DOHH2 (cell line): ENCODE measurements at regions not wholly inside any gene's neighbourhood (a gene's known extent, or its start where the extent isn't known, plus 50 kb on each side); places are given as distances from the start of the nearest gene placed in this dataset.

Experiments
- H3F3A ChIP-seq: fragments of 200-600 bp; sonication (generic), shearing (Covaris generic); 2 replicates; pipeline ENCODE4 v1.6.0; 2016; ENCODE audit warnings: antibody characterized with exemption, mild to moderate bottlenecking; ENCODE audit not compliant: control insufficient read depth, insufficient read depth
- H3K27ac ChIP-seq: fragments of 200-600 bp; sonication (generic); 2 replicates; pipeline ENCODE4 v1.5.1; 2014; ENCODE audit warnings: low read depth, mild to moderate bottlenecking, low read length, moderate library complexity
- H3K27me3 ChIP-seq: fragments of 200-600 bp; sonication (generic); 2 replicates; pipeline ENCODE4 v1.6.1; 2014; ENCODE audit warnings: mild to moderate bottlenecking, low read length, mixed read lengths; ENCODE audit not compliant: control insufficient read depth
- H3K36me3 ChIP-seq: fragments of 200-600 bp; sonication (generic); 2 replicates; pipeline ENCODE4 v1.6.1; 2014; ENCODE audit warnings: mild to moderate bottlenecking, low read length, moderate library complexity, mixed read lengths; ENCODE audit not compliant: control insufficient read depth
- H3K4me1 ChIP-seq: fragments of 200-600 bp; sonication (generic); 2 replicates; pipeline ENCODE4 v1.6.1; 2014; ENCODE audit warnings: mild to moderate bottlenecking, low read length, mixed read lengths; ENCODE audit not compliant: control insufficient read depth
- H3K4me2 ChIP-seq: fragments of 200-600 bp; sonication (generic); 2 replicates; pipeline ENCODE4 v1.6.0; 2014; ENCODE audit warnings: mild to moderate bottlenecking, low read length, moderate library complexity
- H3K4me3 ChIP-seq: fragments of 200-600 bp; sonication (generic); 2 replicates; pipeline ENCODE4 v1.5.1; 2014; ENCODE audit warnings: mild to moderate bottlenecking, low read length, mixed read lengths
- H3K79me2 ChIP-seq: fragments of 200-600 bp; sonication (generic); 2 replicates; pipeline ENCODE4 v1.6.1; 2014; ENCODE audit warnings: mild to moderate bottlenecking, low read length, mixed read lengths; ENCODE audit not compliant: control insufficient read depth
- H3K9me2 ChIP-seq: fragments of 200-600 bp; sonication (generic); replicated peaks from 2 replicates; pipeline ENCODE4 v1.6.1; 2014; ENCODE audit warnings: mild to moderate bottlenecking, low read length, mixed read lengths; ENCODE audit not compliant: control insufficient read depth
- H3K9me3 ChIP-seq: fragments of 200-600 bp; sonication (generic); 2 replicates; pipeline ENCODE4 v1.6.1; 2014; ENCODE audit warnings: antibody characterized with exemption, low read length, mixed read lengths; ENCODE audit not compliant: control insufficient read depth, insufficient read depth
- H4K20me1 ChIP-seq: fragments of 200-600 bp; sonication (generic); 2 replicates; pipeline ENCODE4 v1.6.0; 2014; ENCODE audit warnings: low read depth, mild to moderate bottlenecking, antibody characterized with exemption, low read length, moderate library complexity; ENCODE audit not compliant: control insufficient read depth, insufficient read depth
- CTCF ChIP-seq: fragments of 200-600 bp; sonication (generic); IDR thresholded peaks from one replicate; pipeline ENCODE4 v1.5.1; 2014; ENCODE audit warnings: antibody characterized with exemption, mild to moderate bottlenecking, low read depth, low read length; ENCODE audit not compliant: poor library complexity, severe bottlenecking
- EZH2phosphoT487 ChIP-seq: fragments of 200-600 bp; sonication (generic); IDR thresholded peaks from 2 replicates; pipeline ENCODE4 v1.6.1; 2017; ENCODE audit warnings: borderline replicate concordance, mild to moderate bottlenecking, antibody characterized with exemption, low read length, moderate library complexity, mixed read lengths

- H4K20me1 ChIP-seq = no peaks in the 10 kb centered on the region
- no peak overlapping the region for H3K4me3 ChIP-seq
- H3K4me1 ChIP-seq = no peaks in the 10 kb centered on the region
- no peaks in the 10 kb centered on the region for H3K9me2 ChIP-seq
- no peaks in the 10 kb centered on the region for H3K27me3 ChIP-seq
- no peaks in the 10 kb centered on the region for H3F3A ChIP-seq
- no peaks in the 10 kb centered on the region for H3K79me2 ChIP-seq
- H3K4me2 ChIP-seq = no peak overlapping the region
- TF ChIP-seq EZH2phosphoT487 (no peak), CTCF (no peak)
- H3K36me3 ChIP-seq = no peaks in the 10 kb centered on the region
- H3K9me3 ChIP-seq = no peaks in the 10 kb centered on the region
- no peak overlapping the region for H3K27ac ChIP-seq
These were observed 188.0 kb upstream of the HDDC2 start for GRCh38 chr6:125489579-125490285.

GRCh38 chr6:125491860-125492618 lies 190.3 kb upstream of the HDDC2 start:
- Histone ChIP-seq H3K27me3 (no peaks in the 10 kb centered on the region), H3K4me2 (no peak overlapping the region), H3K27ac (no peak overlapping the region), H3K4me3 (no peak overlapping the region), H3K36me3 (no peaks in the 10 kb centered on the region), H3K4me1 (no peaks in the 10 kb centered on the region), H3F3A (no peaks in the 10 kb centered on the region), H3K79me2 (no peaks in the 10 kb centered on the region), H3K9me2 (no peaks in the 10 kb centered on the region), H4K20me1 (no peaks in the 10 kb centered on the region), H3K9me3 (no peaks in the 10 kb centered on the region)
- TF ChIP-seq EZH2phosphoT487 = no peak

GRCh38 chr6:125498606-125499005 lies 196.8 kb upstream of the HDDC2 start:
- Histone ChIP-seq H3F3A (no peaks in the 10 kb centered on the region), H3K4me1 (peaks cover 8% of the 10 kb centered on the region), H3K27me3 (no peaks in the 10 kb centered on the region), H3K9me2 (no peaks in the 10 kb centered on the region), H3K36me3 (no peaks in the 10 kb centered on the region), H3K4me3 (no peak overlapping the region), H3K9me3 (no peaks in the 10 kb centered on the region), H3K27ac (no peak overlapping the region), H3K4me2 (no peak overlapping the region), H3K79me2 (no peaks in the 10 kb centered on the region), H4K20me1 (no peaks in the 10 kb centered on the region)
- no peak for TF ChIP-seq EZH2phosphoT487
- no peak for TF ChIP-seq CTCF

GRCh38 chr6:125499535-125499934 lies 197.8 kb upstream of the HDDC2 start:
- no peaks in the 10 kb centered on the region for H3K9me3 ChIP-seq

More at GRCh38 chr6:125499535-125499934, 197.8 kb upstream of the HDDC2 start:
- Histone ChIP-seq H3K4me1 (peaks cover 8% of the 10 kb centered on the region), H3K4me2 (no peak overlapping the region), H3K4me3 (no peak overlapping the region), H3K27me3 (no peaks in the 10 kb centered on the region), H3K9me2 (no peaks in the 10 kb centered on the region), H3K36me3 (no peaks in the 10 kb centered on the region), H3F3A (no peaks in the 10 kb centered on the region), H4K20me1 (no peaks in the 10 kb centered on the region), H3K79me2 (no peaks in the 10 kb centered on the region), H3K27ac (no peak overlapping the region)
- TF ChIP-seq CTCF (no peak), EZH2phosphoT487 (no peak)
